GM19239 (cell line): ENCODE measurements at regions not wholly inside any gene's neighbourhood (a gene's known extent, or its start where the extent isn't known, plus 50 kb on each side); places are given as distances from the start of the nearest gene placed in this dataset.

Source experiments
- DNase-seq: peaks from one replicate; pipeline ENCODE4 v3.0.0; 2011; ENCODE audit warnings: low spot score; ENCODE audit not compliant: insufficient read length
- FAIRE-seq: peaks from 2 replicates; lab custom pipeline; 2011; peaks lifted over from hg19 to GRCh38; lab: Jason Lieb, UNC

GRCh38 chr14:100657780-100658179 lies 68.9 kb upstream of the DLK1 start:
- FAIRE-seq = no peak

GRCh38 chr14:100658181-100658886 lies 68.4 kb upstream of the DLK1 start:
- DNase-seq = no peak

More at GRCh38 chr14:100657780-100658179, 68.9 kb upstream of the DLK1 start:
- no peak for DNase-seq

DNA sequence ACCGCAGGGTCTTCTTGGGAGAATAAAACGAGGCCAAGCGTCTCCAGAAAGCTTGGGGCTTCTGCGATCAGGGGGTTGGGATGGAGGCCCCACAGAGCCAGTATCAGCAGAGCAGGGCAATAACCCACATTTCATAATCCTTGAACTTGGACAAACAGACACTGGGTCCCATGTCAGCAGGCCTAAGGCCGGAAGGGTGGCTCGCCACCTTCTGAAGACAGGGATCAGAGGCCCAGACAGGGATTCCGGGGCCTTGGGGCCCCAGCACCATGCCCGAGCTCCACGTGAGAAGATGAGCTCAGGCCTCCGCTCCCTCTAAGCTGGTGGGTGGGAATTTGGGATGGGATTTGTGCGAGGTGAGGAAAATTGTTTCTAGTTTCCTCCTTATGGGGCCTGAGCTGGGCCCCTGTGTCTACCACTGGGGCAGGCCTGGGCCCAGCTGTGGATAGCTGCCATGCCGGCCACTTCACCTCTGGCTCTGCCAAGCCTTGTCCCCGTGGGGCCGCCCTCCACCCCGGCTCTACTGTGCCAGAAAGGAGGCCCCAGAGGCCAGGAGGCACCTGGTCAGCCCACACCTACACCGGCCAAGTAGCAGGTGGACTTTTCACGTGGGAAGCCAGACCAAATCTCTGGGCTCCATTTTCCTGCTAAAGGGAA lies 67.2 kb upstream of the DLK1 start:
- DNase-seq = no peak
- FAIRE-seq = no peak

More at GRCh38 chr14:100658181-100658886, 68.4 kb upstream of the DLK1 start:
- FAIRE-seq = no peak

GRCh38 chr14:100660498-100660881 lies 66.2 kb upstream of the DLK1 start:
- no peak for FAIRE-seq
- no peak for DNase-seq

DNA sequence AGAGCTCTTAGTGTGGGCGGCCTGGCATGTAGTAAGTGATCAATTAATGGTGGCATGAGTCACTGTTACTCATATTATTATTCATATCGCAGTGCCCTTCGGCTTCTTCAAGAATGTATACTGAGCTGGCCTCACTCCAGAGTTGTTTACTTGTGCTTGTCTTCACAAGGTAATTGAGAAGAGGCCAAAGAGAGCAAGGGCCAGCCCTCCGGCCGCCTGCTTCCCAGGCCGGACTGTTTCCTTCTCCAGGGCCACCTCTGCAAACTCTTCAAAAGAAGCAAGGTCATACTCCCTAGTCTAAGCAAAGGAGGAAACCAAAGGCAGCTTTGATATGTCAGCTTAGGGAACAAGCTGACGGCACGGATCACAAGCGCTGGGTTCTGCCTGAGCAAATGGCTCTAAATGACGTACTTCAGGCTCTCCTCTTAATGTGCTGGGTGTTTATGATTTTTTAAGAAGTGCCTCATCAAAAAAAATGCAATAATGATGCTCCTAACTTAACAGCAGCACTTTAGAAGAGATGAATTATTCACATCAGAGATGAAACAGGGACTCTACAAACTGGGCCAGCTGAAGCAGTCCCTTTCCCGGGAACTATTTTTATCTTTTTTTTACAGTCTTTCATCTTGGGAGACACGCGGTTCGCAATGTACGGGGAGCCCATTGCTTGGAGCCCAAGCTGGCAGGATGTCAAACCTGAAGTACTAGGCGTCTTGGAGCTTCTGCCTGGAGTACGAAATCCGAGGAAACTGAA lies 65.6 kb upstream of the DLK1 start:
- FAIRE-seq = no peak
- DNase-seq = no peak

DNA sequence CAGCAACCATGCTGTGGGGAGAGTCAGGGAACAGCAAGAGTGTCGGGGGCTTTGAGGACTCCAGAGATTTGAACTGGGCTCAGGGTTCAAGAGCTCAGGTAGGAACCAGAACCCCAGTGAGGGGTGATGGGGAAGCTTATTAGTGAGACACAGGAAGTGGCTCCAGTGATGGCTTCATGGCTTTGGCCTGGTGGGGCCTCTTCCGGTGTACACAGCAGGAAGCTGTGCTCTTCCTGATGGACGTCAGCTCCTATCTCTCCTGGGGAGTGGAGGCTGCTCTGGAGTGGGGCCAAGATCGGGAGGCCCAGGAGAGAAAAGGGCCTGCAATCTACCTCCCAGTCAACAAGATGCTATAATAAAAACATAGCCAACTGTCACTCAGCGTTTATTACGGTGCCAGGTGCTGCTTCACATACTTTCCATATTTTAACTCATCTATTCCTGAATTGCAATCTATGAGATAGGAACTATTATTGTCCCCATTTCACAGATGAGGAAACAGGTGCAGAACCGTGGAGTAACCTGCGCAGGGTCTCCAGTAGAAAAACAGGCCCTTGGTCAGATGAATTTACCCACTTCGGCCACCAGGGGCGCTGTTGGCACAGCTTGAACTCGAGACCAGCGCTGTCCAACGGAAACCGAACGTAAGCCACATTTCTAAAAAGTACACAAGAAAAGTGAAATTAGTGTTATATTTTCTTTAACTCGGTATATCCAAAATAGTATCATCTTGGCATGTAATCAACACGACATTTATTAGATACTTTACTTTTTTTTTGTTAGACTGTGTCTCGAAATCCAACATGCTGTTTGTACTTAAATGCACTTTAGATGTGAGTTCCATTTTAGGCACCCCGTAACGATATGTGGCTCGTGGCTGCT lies 63.6 kb upstream of the DLK1 start:
- FAIRE-seq = peak; percentile 66

DNA sequence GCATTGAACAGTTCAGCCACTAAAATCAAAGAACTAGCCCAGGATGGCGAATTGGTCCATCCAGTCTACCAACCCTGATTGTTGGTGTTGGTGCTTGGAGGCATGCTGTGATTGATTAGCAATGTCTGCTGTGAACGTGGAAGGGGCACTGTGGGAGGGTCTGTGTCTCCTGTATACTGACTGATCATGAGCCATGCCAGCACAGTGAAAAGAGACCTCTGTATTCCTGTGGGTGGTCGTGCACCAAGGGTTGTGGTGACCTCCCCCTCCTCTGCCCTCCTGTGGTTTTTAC lies 63.0 kb upstream of the DLK1 start:
- DNase-seq = no peak
- no peak for FAIRE-seq

More for the DNA sequence above, 63.6 kb upstream of the DLK1 start:
- peak; percentile 73 for DNase-seq

DNA sequence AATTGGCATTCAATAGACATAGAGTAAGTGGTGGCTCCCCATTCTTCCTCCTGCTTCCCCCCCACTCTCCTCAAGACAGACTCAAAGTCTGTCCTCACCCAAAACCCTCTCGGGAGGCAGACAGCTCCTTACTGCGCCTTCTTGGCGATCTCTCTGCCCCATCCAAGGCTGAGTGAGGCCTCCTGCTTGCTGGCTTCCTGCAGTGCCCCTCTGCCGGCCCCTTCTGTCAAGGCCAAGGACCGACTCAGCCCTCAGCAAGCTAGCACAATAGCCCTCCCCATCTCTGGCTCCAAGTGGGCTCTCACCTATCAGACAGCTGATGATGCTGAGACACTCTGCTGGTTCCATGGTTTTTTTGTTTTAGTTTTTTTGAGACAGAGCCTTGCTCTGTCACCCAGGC lies 62.5 kb upstream of the DLK1 start:
- no peak for FAIRE-seq
- DNase-seq = no peak

GRCh38 chr14:100664841-100665510 lies 61.7 kb upstream of the DLK1 start:
- DNase-seq (no peak), FAIRE-seq (no peak)

- FAIRE-seq = no peak
- no peak for DNase-seq
These were observed 61.1 kb upstream of the DLK1 start for GRCh38 chr14:100665511-100666032.

GRCh38 chr14:100666403-100666802 lies 60.3 kb upstream of the DLK1 start:
- FAIRE-seq (no peak), DNase-seq (no peak)

DNA sequence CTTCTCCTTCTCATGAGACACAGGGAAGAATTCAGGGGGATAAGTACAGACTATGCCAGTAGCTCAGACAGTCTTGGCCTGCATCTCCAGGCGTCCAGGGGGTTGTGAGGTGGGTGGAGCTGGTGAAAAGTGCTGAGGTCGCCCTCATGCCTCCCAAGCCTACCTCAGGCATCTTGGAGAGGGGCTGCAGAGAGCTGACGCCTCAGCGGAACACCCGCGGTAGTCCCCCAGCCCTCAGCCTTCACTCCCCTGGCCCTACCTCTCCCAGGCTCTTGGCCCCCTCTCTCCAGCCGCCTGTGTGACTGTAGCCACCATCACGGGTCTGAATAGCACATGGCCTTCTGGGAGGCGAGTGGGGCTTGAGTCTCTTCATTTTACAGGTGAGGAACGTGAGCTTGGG lies 59.8 kb upstream of the DLK1 start:
- DNase-seq = no peak
- FAIRE-seq = no peak

GRCh38 chr14:100667656-100668055 lies 59.0 kb upstream of the DLK1 start:
- DNase-seq (no peak), FAIRE-seq (no peak)

- FAIRE-seq (no peak), DNase-seq (no peak)
These were observed 58.3 kb upstream of the DLK1 start for GRCh38 chr14:100668352-100668751.

GRCh38 chr14:100669011-100669412 lies 57.7 kb upstream of the DLK1 start:
- DNase-seq (no peak), FAIRE-seq (no peak)

DNA sequence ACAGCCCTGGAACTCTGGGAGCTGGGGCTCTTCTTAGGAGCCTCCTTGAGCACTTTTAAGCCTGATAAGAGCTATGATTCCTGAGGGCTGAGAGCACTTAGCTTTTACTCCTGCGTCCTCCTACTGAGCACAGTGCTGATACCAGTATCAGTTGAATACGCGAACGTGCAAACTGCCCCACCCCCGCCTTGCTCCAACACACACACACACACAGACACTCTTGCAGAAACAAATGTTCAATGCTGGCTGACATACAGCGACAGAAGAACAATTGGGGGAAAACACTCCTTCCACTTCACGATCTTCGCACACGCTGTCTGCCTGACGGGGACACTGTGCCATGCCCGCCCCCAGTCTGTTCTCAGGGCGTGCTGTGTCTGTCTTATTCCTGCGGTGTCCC lies 57.2 kb upstream of the DLK1 start:
- FAIRE-seq (no peak), DNase-seq (no peak)

- FAIRE-seq (no peak), DNase-seq (no peak)
These were observed 56.5 kb upstream of the DLK1 start for GRCh38 chr14:100670017-100670752.

DNA sequence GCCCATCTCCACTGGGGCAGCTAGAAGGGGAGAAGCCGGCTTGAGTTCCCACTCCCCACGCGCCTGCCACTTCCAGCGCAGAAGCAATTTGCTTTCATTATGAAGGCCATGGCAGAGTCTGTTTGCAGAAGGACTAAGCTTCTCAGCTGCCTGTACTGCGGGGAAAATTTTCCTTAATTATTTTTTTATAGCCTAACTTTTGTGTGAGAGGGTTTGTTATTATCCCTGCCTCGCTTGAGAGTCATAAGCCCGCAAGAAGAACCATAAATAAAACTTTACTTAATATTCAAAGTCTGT lies 56.0 kb upstream of the DLK1 start:
- FAIRE-seq (no peak), DNase-seq (no peak)

DNA sequence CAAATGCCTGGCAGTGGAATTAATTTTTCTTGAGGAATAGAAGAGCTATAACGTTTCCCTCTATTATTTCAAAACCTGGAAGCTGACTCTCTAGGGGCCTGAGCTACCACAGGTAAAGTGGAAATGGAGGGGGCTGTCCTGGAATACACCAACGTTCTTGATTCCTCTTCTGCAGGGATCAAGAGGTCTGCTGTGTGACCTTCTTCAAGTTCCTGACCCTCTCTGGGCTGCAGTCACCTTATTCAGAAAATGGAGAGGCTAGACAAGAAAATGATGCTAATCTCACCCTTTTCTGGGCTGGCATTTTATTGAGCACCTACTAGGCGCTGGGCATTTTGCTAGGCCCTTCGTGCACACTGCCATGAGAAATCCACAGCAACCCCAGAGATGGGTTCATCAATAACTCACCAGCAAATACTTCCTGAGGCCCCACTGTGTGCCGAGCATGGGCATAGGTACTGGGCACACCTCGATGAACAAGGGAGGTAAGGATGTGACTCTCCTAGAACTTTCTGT lies 55.2 kb upstream of the DLK1 start:
- no peak for FAIRE-seq
- no peak for DNase-seq
